GM19328 (cell line): ENCODE measurements at regions not wholly inside any gene's neighbourhood (a gene's known extent, or its start where the extent isn't known, plus 50 kb on each side); places are given as distances from the start of the nearest gene placed in this dataset.

Experiments used
- ATAC-seq: cut with Tn5 transposase; IDR thresholded peaks from one replicate; pipeline ENCODE4 v1.9.1; 2021; ENCODE audit warnings: mild to moderate bottlenecking, moderate library complexity; ENCODE audit not compliant: unreplicated experiment

DNA sequence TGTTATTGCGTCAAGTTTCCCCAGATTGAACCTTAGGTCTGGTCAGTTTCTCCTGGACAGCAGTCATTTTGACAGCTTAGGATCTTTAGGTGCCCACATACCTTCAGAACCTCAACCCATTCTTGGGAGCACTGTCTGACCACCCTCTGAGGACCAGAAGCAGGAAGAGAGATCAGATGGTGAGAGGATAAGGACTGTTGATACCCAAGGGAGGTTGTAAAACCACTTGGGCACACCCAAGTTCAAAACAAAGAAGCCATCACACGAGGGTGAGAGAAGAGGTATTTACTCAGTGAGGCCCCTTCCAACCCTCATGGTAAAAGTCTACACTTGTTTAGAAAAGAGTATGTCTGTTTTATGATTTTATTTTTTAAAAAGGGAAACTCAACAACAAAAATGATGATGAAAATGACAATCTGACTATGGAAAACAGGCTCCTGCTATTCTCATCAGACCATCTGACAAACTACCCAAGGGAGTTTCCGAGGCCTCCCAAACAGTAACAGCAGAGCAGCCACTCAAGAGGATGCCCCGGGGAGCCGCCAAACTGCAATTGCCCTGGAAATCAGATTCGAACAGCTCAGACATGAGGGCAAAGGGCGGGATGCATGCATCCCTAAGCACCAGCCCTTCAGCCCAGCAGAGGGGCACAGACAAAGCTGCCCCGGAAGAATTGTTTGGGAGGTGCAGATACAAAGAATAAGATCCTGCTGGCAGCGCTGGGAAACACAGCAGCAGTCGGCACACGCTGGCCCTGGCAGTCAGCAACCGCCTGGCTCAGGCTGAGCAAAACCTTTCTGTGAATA lies 162.6 kb upstream of the PLEKHG7 start:
- no peak for ATAC-seq

DNA sequence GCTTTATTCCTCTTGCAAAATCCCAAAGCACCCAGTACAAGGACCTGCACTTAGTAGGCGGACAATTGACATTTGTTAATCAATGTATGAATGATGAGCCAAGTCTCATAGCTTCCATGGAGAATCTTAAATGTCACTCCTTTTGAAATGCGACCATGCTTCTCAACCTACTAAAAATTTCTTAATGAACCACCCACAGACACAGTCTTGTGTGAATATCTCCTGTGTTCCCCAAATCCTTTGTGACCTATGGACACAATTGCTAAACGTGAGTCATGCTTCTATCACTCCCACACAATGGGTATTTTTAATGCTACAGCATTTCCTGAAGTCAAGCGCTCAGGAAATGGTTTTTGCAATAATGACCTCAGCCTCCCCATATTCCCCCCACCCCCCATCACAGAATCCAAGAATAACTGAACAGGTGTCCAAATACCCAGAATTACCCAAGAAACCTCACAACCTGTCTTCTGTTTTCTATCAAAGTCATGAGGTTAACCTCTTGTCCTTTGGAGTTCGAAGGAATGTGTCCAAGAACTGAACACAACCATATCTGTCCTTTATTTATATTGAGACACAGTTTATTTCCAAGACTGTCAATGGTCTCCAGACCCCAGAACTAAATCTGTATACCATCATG lies 163.6 kb upstream of the PLEKHG7 start:
- no peak for ATAC-seq

GRCh38 chr12:92537290-92537960 lies 165.4 kb upstream of the PLEKHG7 start:
- no peak for ATAC-seq

- no peak for ATAC-seq
These were observed 166.8 kb upstream of the PLEKHG7 start for GRCh38 chr12:92535961-92536360.

DNA sequence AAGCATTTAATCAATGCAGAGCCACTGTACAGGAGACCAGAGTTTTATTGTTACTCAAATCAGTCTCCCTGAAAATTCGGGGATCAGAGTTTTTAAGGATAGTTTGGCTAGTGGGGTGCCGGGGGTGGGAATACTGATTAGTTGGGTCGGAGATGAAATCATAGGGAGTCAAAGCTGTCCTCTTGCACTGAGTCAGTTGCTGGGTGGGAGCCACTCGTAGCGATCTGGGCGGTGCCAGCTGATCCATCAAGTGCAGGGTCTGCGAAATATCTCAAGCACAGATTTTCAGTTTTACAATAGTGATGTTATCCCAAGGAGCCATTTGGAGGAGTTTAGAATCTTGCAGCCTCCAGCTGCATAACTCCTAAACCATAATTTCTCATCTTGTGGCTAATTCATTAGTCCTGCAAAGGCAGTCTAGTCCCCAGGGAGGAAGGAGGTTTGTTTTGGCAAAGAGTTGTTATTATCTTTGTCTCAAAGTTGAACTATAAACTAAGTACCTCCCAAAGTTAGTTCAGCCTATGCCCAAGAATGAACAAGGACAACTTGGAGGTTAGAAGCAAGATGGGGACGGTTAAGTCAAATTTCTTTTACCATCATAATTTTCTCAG lies 169.4 kb upstream of the PLEKHG7 start:
- no peak for ATAC-seq

GRCh38 chr12:92530706-92531105 lies 172.1 kb upstream of the PLEKHG7 start:
- ATAC-seq: no peak

DNA sequence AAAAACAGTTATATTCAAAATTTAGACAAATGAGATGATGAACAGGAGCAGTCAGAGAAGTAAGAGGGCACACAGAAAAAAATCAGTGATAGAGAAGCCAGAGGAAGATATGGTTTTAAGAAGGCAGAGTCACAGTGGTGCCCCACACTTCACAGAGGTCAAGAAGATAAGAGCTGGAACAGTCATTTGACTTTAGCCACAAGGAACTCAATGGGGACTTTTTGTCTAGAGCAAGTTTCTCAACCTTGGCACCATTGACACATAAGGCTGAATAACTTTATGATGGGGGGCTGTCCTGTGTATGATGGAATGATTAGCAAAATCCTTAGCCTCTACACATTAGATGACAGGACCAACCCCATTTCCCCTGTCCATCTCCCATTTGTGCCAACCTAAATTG lies 172.8 kb upstream of the PLEKHG7 start:
- ATAC-seq: no peak

GRCh38 chr12:92528586-92528985 lies 174.2 kb upstream of the PLEKHG7 start:
- ATAC-seq: no peak

GRCh38 chr12:92528097-92528496 lies 174.7 kb upstream of the PLEKHG7 start:
- no peak for ATAC-seq

DNA sequence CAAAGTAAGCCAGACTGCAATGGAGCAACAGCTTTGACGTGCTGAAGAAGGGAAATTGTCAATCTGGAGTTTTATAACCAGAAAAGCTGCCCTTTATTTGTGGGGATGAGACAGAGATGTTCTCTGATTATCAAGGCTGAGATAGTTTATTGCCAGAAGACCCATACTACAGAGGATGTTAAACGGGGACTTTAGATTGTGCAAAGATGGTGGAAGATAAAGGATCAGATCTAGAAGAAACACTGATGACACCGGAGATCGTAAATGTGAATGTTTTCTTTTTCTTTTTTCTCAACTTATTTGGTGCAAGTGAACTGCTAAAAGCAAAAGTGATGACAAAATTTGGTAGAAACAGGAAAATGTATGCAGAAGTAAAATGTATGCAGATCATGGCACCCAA lies 178.3 kb upstream of the PLEKHG7 start:
- no peak for ATAC-seq

DNA sequence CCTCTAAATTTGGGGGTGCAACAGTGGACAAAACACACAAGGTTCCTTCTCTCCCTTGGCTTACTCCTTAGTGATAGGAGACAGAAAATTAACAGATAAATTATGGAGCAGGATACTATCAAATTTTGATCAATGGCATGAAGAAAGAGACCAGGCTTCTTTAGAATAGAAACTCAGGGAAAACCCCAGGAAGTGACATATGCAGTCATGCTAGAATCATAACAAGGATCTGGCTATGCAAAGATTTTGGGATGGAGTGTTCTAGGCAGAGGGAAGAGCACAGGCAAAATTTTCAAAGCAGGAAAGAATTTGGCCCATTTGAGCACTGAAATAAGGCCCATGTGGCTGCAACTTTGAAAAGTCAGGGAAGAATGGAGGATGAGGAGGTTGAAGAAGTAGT lies 182.3 kb upstream of the PLEKHG7 start:
- no peak for ATAC-seq

GRCh38 chr12:92519284-92519683 lies 183.5 kb upstream of the PLEKHG7 start:
- ATAC-seq: no peak

DNA sequence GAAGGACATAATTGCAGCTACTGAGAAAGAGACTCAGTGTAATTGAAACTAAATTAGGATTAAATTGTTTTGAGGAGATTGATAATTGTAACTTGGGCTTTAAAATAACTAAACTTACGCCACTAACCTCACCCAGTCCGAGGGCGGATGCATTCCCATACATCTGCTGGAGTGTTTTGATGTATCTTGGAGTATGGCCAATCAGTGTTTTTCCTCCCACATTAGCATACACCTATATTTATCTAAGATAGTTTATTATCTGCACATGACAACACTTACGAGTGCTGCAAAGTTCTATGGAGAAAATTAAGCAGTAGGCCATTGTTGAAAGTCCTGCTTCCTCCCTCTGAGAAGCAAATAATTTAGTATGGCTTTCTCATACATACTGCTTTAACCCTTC lies 184.7 kb upstream of the PLEKHG7 start:
- ATAC-seq: no peak

- ATAC-seq: no peak
These were observed 186.6 kb upstream of the PLEKHG7 start for GRCh38 chr12:92516277-92516600.

- ATAC-seq: no peak
These were observed 189.5 kb upstream of the PLEKHG7 start for GRCh38 chr12:92513231-92513730.

- ATAC-seq: no peak
These were observed 191.0 kb upstream of the PLEKHG7 start for GRCh38 chr12:92511786-92512185.

- no peak for ATAC-seq
These were observed 193.5 kb upstream of the PLEKHG7 start for GRCh38 chr12:92509156-92509738.

DNA sequence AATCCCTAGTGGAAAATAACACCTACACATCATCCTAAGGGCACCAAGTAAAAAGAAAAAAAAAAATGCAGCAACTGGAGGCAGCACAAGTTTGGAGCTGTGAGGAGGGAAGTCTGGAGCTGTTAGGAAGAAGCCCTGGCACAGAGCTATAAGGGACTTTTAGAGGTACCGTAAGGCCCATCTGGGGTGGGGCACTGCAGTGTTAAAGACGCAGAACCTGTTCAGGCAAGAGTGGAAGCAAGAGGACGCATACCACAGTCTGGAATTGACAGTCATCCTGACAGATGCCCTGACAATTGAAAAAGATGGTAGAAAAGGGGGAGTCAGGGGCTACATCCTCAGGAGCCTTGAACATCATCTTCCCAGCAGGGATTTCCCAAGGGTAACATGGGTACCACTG lies 195.9 kb upstream of the PLEKHG7 start:
- ATAC-seq: no peak

DNA sequence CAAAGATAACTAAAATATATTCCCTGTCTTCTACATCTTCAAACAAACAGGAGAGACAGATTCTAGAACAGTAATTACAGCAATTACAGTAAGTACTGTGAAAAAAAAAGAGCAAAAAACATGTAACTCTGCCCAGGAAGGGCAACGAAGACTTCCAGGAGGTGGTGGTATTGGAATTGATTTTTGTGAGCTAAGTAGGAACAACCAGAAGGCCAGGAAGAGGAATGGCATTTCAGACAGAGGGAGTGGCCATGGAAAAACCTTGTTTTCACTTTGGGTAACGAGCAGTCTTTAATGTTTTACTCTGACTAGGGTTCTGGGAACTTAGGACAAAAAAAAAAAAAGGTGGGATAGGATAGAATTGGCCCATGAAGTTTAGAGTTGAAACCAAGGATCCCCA lies 196.3 kb upstream of the PLEKHG7 start:
- no peak for ATAC-seq

GRCh38 chr12:92505254-92506231 lies 197.2 kb upstream of the PLEKHG7 start:
- no peak for ATAC-seq
